ENCODE measurements at regions not wholly inside any gene's neighbourhood (a gene's known extent, or its start where the extent isn't known, plus 50 kb on each side); places are given as distances from the start of the nearest gene placed in this dataset.
"Not testable (repeated sequence)": the region's sequence is repeated elsewhere in the genome, so short reads cannot be mapped to it uniquely, and the experiment has no call there.

GRCh38 chr2:15822151-15823044 lies 118.0 kb upstream of the MYCN start:
- H3K4me1 ChIP-seq (ENCODE audit: control insufficient read depth, insufficient read depth, low read length, poor library complexity, severe bottlenecking): peaks cover 17% of the 10 kb centered on the region
- no peak overlapping the region for H3K27ac ChIP-seq (ENCODE audit: low read depth, low read length, severe bottlenecking)
- H3K9me3 ChIP-seq (ENCODE audit: control insufficient read depth, low read length): no peaks in the 10 kb centered on the region
- H3K4me3 ChIP-seq (ENCODE audit: extremely low read depth, insufficient read depth, low read length, poor library complexity, severe bottlenecking): no peak overlapping the region
- WGBS, 2 experiments (ENCODE audit: insufficient coverage in 2 of 2): 79 to 88% methylated on average over 3 to 6 of the region's 9 CpGs
- no peaks in the 10 kb centered on the region for H3K36me3 ChIP-seq (ENCODE audit: control insufficient read depth, insufficient read depth, low read length)

- Histone ChIP-seq H3K9me3 (ENCODE audit: control insufficient read depth, low read length) (no peaks in the 10 kb centered on the region), H3K4me3 (ENCODE audit: extremely low read depth, insufficient read depth, low read length, poor library complexity, severe bottlenecking) (no peak overlapping the region), H3K36me3 (ENCODE audit: control insufficient read depth, insufficient read depth, low read length) (no peaks in the 10 kb centered on the region), H3K27ac (ENCODE audit: low read depth, low read length, severe bottlenecking) (no peak overlapping the region), H3K4me1 (ENCODE audit: control insufficient read depth, insufficient read depth, low read length, poor library complexity, severe bottlenecking) (peaks cover 17% of the 10 kb centered on the region)
- WGBS, 2 experiments (ENCODE audit: insufficient coverage in 2 of 2): 93 to 94% methylated on average over 5 to 6 of the region's 10 CpGs
Observed at GRCh38 chr2:15823459-15824396, 116.6 kb upstream of the MYCN start.

- 76 to 83% methylated on average over 7 of the region's 7 CpGs for WGBS, 2 experiments (ENCODE audit: insufficient coverage in 2 of 2)
- not testable (repeated sequence) for H3K27ac ChIP-seq (ENCODE audit: low read depth, low read length, severe bottlenecking); H3K4me3 ChIP-seq (ENCODE audit: extremely low read depth, insufficient read depth, low read length, poor library complexity, severe bottlenecking); H3K9me3 ChIP-seq (ENCODE audit: control insufficient read depth, low read length); H3K36me3 ChIP-seq (ENCODE audit: control insufficient read depth, insufficient read depth, low read length)
- H3K4me1 ChIP-seq (ENCODE audit: control insufficient read depth, insufficient read depth, low read length, poor library complexity, severe bottlenecking): peaks cover 14% of the 10 kb centered on the region
Observed at GRCh38 chr2:15824467-15824866, 115.9 kb upstream of the MYCN start.

- H3K36me3 ChIP-seq (ENCODE audit: control insufficient read depth, insufficient read depth, low read length): no peaks in the 10 kb centered on the region
- peaks cover 11% of the 10 kb centered on the region for H3K4me1 ChIP-seq (ENCODE audit: control insufficient read depth, insufficient read depth, low read length, poor library complexity, severe bottlenecking)
- no peak overlapping the region for H3K4me3 ChIP-seq (ENCODE audit: extremely low read depth, insufficient read depth, low read length, poor library complexity, severe bottlenecking)
- WGBS, 2 experiments (ENCODE audit: insufficient coverage in 2 of 2): 60 to 68% methylated on average over 8 to 11 of the region's 13 CpGs
- H3K27ac ChIP-seq (ENCODE audit: low read depth, low read length, severe bottlenecking): no peak overlapping the region
- H3K9me3 ChIP-seq (ENCODE audit: control insufficient read depth, low read length): no peaks in the 10 kb centered on the region
Observed at GRCh38 chr2:15825276-15825980, 114.9 kb upstream of the MYCN start.

GRCh38 chr2:15826273-15826717 lies 114.1 kb upstream of the MYCN start:
- Histone ChIP-seq H3K27ac (ENCODE audit: low read depth, low read length, severe bottlenecking) (no peak overlapping the region), H3K9me3 (ENCODE audit: control insufficient read depth, low read length) (no peaks in the 10 kb centered on the region), H3K4me3 (ENCODE audit: extremely low read depth, insufficient read depth, low read length, poor library complexity, severe bottlenecking) (no peak overlapping the region), H3K4me1 (ENCODE audit: control insufficient read depth, insufficient read depth, low read length, poor library complexity, severe bottlenecking) (peaks cover 11% of the 10 kb centered on the region), H3K36me3 (ENCODE audit: control insufficient read depth, insufficient read depth, low read length) (no peaks in the 10 kb centered on the region)
- 0 to 83% methylated on average over 1 to 7 of the region's 8 CpGs for WGBS, 2 experiments (ENCODE audit: insufficient coverage in 2 of 2)

GRCh38 chr2:15827001-15827400 lies 113.3 kb upstream of the MYCN start:
- Histone ChIP-seq H3K4me1 (ENCODE audit: control insufficient read depth, insufficient read depth, low read length, poor library complexity, severe bottlenecking) (peaks cover 11% of the 10 kb centered on the region), H3K27ac (ENCODE audit: low read depth, low read length, severe bottlenecking) (no peak overlapping the region), H3K36me3 (ENCODE audit: control insufficient read depth, insufficient read depth, low read length) (no peaks in the 10 kb centered on the region), H3K9me3 (ENCODE audit: control insufficient read depth, low read length) (no peaks in the 10 kb centered on the region), H3K4me3 (ENCODE audit: extremely low read depth, insufficient read depth, low read length, poor library complexity, severe bottlenecking) (no peak overlapping the region)
- 71 to 100% methylated on average over 1 to 2 of the region's 4 CpGs for WGBS, 2 experiments (ENCODE audit: insufficient coverage in 2 of 2)

- H3K4me1 ChIP-seq (ENCODE audit: control insufficient read depth, insufficient read depth, low read length, poor library complexity, severe bottlenecking): peaks cover 11% of the 10 kb centered on the region
- H3K36me3 ChIP-seq (ENCODE audit: control insufficient read depth, insufficient read depth, low read length): no peaks in the 10 kb centered on the region
- WGBS, 2 experiments (ENCODE audit: insufficient coverage in 2 of 2): 92 to 98% methylated on average over 5 of the region's 5 CpGs
- H3K27ac ChIP-seq (ENCODE audit: low read depth, low read length, severe bottlenecking): no peak overlapping the region
- H3K9me3 ChIP-seq (ENCODE audit: control insufficient read depth, low read length): no peaks in the 10 kb centered on the region
- no peak overlapping the region for H3K4me3 ChIP-seq (ENCODE audit: extremely low read depth, insufficient read depth, low read length, poor library complexity, severe bottlenecking)
Observed at GRCh38 chr2:15828576-15828975, 111.8 kb upstream of the MYCN start.

GRCh38 chr2:15829091-15829801 lies 111.1 kb upstream of the MYCN start:
- 84 to 88% methylated on average over 4 to 6 of the region's 7 CpGs for WGBS, 2 experiments (ENCODE audit: insufficient coverage in 2 of 2)
- Histone ChIP-seq H3K4me3 (ENCODE audit: extremely low read depth, insufficient read depth, low read length, poor library complexity, severe bottlenecking) (no peak overlapping the region), H3K4me1 (ENCODE audit: control insufficient read depth, insufficient read depth, low read length, poor library complexity, severe bottlenecking) (peaks cover 11% of the 10 kb centered on the region), H3K27ac (ENCODE audit: low read depth, low read length, severe bottlenecking) (no peak overlapping the region), H3K9me3 (ENCODE audit: control insufficient read depth, low read length) (no peaks in the 10 kb centered on the region), H3K36me3 (ENCODE audit: control insufficient read depth, insufficient read depth, low read length) (no peaks in the 10 kb centered on the region)

GRCh38 chr2:15829985-15830384 lies 110.4 kb upstream of the MYCN start:
- no peaks in the 10 kb centered on the region for H3K36me3 ChIP-seq (ENCODE audit: control insufficient read depth, insufficient read depth, low read length)
- 70 to 100% methylated on average over 1 to 2 of the region's 2 CpGs for WGBS, 2 experiments (ENCODE audit: insufficient coverage in 2 of 2)
- peaks cover 11% of the 10 kb centered on the region for H3K4me1 ChIP-seq (ENCODE audit: control insufficient read depth, insufficient read depth, low read length, poor library complexity, severe bottlenecking)
- no peak overlapping the region for H3K27ac ChIP-seq (ENCODE audit: low read depth, low read length, severe bottlenecking)
- H3K4me3 ChIP-seq (ENCODE audit: extremely low read depth, insufficient read depth, low read length, poor library complexity, severe bottlenecking): no peak overlapping the region
- H3K9me3 ChIP-seq (ENCODE audit: control insufficient read depth, low read length): no peaks in the 10 kb centered on the region

Measured in mesodermal cell (in vitro differentiated cells).